ENCODE measurements at regions not wholly inside any gene's neighbourhood (a gene's known extent, or its start where the extent isn't known, plus 50 kb on each side); places are given as distances from the start of the nearest gene placed in this dataset.

DNA sequence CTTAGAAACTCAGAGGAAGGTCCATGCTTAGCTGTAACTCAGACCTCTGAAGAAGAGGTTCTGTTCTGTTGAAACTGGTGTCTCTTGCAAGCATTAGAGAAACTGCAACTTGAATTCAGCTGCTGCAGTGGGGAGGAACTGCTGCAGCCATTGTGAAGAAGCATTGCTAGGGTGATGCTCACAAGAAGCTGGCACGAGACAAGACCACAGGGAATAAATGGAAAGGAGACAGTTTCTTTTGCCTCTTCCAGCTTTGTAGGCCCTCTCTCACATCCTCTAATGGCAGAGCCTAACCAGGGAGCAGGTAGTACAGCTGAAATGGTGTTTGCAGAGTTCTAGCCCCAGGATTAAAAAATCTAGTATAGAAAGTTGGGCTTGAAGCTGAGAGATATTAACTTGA lies 148.0 kb upstream of the DMAC1 start:
- TF ChIP-seq EZH2 (IDR thresholded peaks at IDR 0.05) (no peak), CTCF (IDR thresholded peaks at IDR 0.05) (no peak)
